HepG2 (cell line): ENCODE measurements at regions not wholly inside any gene's neighbourhood (a gene's known extent, or its start where the extent isn't known, plus 50 kb on each side); places are given as distances from the start of the nearest gene placed in this dataset.
A peak's percentile ranks its signal among the peaks of the same experiment; 100 is the strongest.

Experiments used
- ATF2 ChIP-seq: sonication (generic); formaldehyde crosslinking; IDR thresholded peaks from 2 replicates; pipeline ENCODE4 v1.4.0; 2020; ENCODE audit warnings: missing genetic modification reagents
- CBX1 ChIP-seq: IDR thresholded peaks from one replicate; pipeline ENCODE4 v1.6.1; 2016; ENCODE audit warnings: antibody characterized with exemption, low read depth
- ELF3 ChIP-seq: IDR thresholded peaks from 2 replicates; pipeline ENCODE4 v1.6.1; 2016; ENCODE audit warnings: missing genetic modification reagents, missing compliant biosample characterization
- FOSL2 ChIP-seq: sonication (generic); formaldehyde crosslinking; IDR thresholded peaks from 2 replicates; pipeline ENCODE4 v1.4.0; 2020; ENCODE audit warnings: missing genetic modification reagents
- HDAC6 ChIP-seq: fragments of 200-600 bp; sonication (generic); IDR thresholded peaks from 2 replicates; pipeline ENCODE4 v1.7.0; 2017; ENCODE audit warnings: mild to moderate bottlenecking, antibody characterized with exemption, low read length, low read depth
- HNF4A ChIP-seq: sonication (generic); formaldehyde crosslinking; IDR thresholded peaks from 2 replicates; pipeline ENCODE4 v1.4.0; 2020; ENCODE audit warnings: missing genetic modification reagents
- KDM1A ChIP-seq: IDR thresholded peaks from 2 replicates; pipeline ENCODE4 v1.6.1; 2016; ENCODE audit warnings: missing compliant biosample characterization
- KMT2A ChIP-seq: sonication (generic); formaldehyde crosslinking; IDR thresholded peaks from 2 replicates; pipeline ENCODE4 v1.4.0; 2020; ENCODE audit warnings: missing genetic modification reagents
- MED1 ChIP-seq: sonication (generic); formaldehyde crosslinking; IDR thresholded peaks from 2 replicates; pipeline ENCODE4 v1.4.0; 2020; ENCODE audit warnings: missing genetic modification reagents
- MEF2D ChIP-seq: sonication (generic); formaldehyde crosslinking; IDR thresholded peaks from 2 replicates; pipeline ENCODE4 v1.5.1; 2020; ENCODE audit warnings: mild to moderate bottlenecking, missing genetic modification reagents
- NAIF1 ChIP-seq: sonication (generic); formaldehyde crosslinking; IDR thresholded peaks from 2 replicates; pipeline ENCODE4 v1.5.0; 2020; ENCODE audit warnings: mild to moderate bottlenecking, missing genetic modification reagents, borderline replicate concordance
- NBN ChIP-seq: fragments of 450-650 bp; conservative IDR thresholded peaks from 2 replicates; pipeline ENCODE4 v1.6.1; 2017
- PAX8 ChIP-seq: sonication (generic); formaldehyde crosslinking; IDR thresholded peaks from 2 replicates; pipeline ENCODE4 v1.8.0; 2022; ENCODE audit warnings: mild to moderate bottlenecking, missing genetic modification reagents, borderline replicate concordance
- SOX6 ChIP-seq, 2 experiments: fragments of 450-650 bp in 1 of 2; sonication (generic) in 1 of 2; formaldehyde crosslinking in 1 of 2; IDR thresholded peaks; 2 replicates each; pipeline versions ENCODE4 v1.4.0 to v1.6.1; 2017 to 2020; ENCODE audit warnings: antibody characterized with exemption in 1 of 2, mild to moderate bottlenecking in 1 of 2, missing genetic modification reagents in 1 of 2
- SRY ChIP-seq: sonication (generic); formaldehyde crosslinking; IDR thresholded peaks from 2 replicates; pipeline ENCODE4 v1.8.0; 2022; ENCODE audit warnings: mild to moderate bottlenecking, missing genetic modification reagents
- TCF7L2 ChIP-seq: IDR thresholded peaks from 2 replicates; pipeline ENCODE4 v1.6.1; 2011; ENCODE audit warnings: mild to moderate bottlenecking, low read depth, low read length, moderate library complexity
- TFE3 ChIP-seq: IDR thresholded peaks from 2 replicates; pipeline ENCODE4 v1.6.1; 2016
- ZFP36L1 ChIP-seq: sonication (generic); formaldehyde crosslinking; IDR thresholded peaks from 2 replicates; pipeline ENCODE4 v1.8.0; 2022; ENCODE audit warnings: mild to moderate bottlenecking, missing genetic modification reagents, moderate library complexity
- ZFX ChIP-seq: sonication (generic); formaldehyde crosslinking; IDR thresholded peaks from 2 replicates; pipeline ENCODE4 v1.4.0; 2020; ENCODE audit warnings: mild to moderate bottlenecking, low read depth, missing genetic modification reagents, moderate library complexity
- ZMYM4 ChIP-seq: sonication (generic); formaldehyde crosslinking; IDR thresholded peaks from 2 replicates; pipeline ENCODE4 v1.8.1; 2023; ENCODE audit warnings: mild to moderate bottlenecking, missing genetic modification reagents
- ZNF101 ChIP-seq: sonication (generic); formaldehyde crosslinking; IDR thresholded peaks from 2 replicates; pipeline ENCODE4 v1.4.0; 2020; ENCODE audit warnings: mild to moderate bottlenecking, low read depth, missing genetic modification reagents, borderline replicate concordance
- ZNF224 ChIP-seq: sonication (generic); formaldehyde crosslinking; IDR thresholded peaks from 2 replicates; pipeline ENCODE4 v1.5.0; 2020; ENCODE audit warnings: mild to moderate bottlenecking, missing genetic modification reagents
- ZNF432 ChIP-seq: sonication (generic); formaldehyde crosslinking; IDR thresholded peaks from 2 replicates; pipeline ENCODE4 v1.5.0; 2020; ENCODE audit warnings: missing genetic modification reagents, mild to moderate bottlenecking, borderline replicate concordance
- ZNF572 ChIP-seq: sonication (generic); formaldehyde crosslinking; IDR thresholded peaks from 2 replicates; pipeline ENCODE4 v1.5.1; 2020; ENCODE audit warnings: mild to moderate bottlenecking, missing genetic modification reagents
- TF ChIP-seq, protein P1 (sequence below): sonication (generic); formaldehyde crosslinking; IDR thresholded peaks from 2 replicates; pipeline ENCODE4 v1.4.0; 2020; ENCODE audit warnings: missing genetic modification reagents

- TF ChIP-seq TFE3 (CRISPR knock-in tag), result 0 out of 2 replicates have a peak, but pooled peaks have one; percentile 47
- peak; percentile 58 for TF ChIP-seq FOSL2 (CRISPR knock-in tag)
- TF ChIP-seq SRY (CRISPR knock-in tag), result no peak
- TF ChIP-seq CBX1, result no peak
- no peak for TF ChIP-seq TCF7L2
- TF ChIP-seq ZNF432 (CRISPR knock-in tag), result no peak
- TF ChIP-seq MED1 (CRISPR knock-in tag), result peak; percentile 57
- TF ChIP-seq HNF4A (CRISPR knock-in tag), result peak; percentile 31
- TF ChIP-seq MEF2D (CRISPR knock-in tag), result peak; percentile 36; the same call in 1 of the 2 replicates
- no peak for TF ChIP-seq HDAC6
- no peak for TF ChIP-seq NBN
- TF ChIP-seq ZMYM4 (CRISPR knock-in tag), result 0 out of 2 replicates have a peak, but pooled peaks have one; percentile 38
- TF ChIP-seq NAIF1 (CRISPR knock-in tag), result no peak
- no peak for TF ChIP-seq ZFX (CRISPR knock-in tag)
- no peak for TF ChIP-seq SOX6 (IDR thresholded peaks at IDR 0.05)
- TF ChIP-seq SOX6 (CRISPR knock-in tag; IDR thresholded peaks at IDR 0.05), result peak; percentile 64
- no peak for TF ChIP-seq PAX8 (CRISPR knock-in tag)
- TF ChIP-seq ZNF101, result no peak
- no peak for TF ChIP-seq ZNF224 (CRISPR knock-in tag)
- TF ChIP-seq ELF3 (CRISPR knock-in tag), result 0 out of 2 replicates have a peak, but pooled peaks have one; percentile 23
- no peak for TF ChIP-seq KMT2A (CRISPR knock-in tag)
- TF ChIP-seq ZNF572 (CRISPR knock-in tag), result no peak
- TF ChIP-seq, protein P1, sequence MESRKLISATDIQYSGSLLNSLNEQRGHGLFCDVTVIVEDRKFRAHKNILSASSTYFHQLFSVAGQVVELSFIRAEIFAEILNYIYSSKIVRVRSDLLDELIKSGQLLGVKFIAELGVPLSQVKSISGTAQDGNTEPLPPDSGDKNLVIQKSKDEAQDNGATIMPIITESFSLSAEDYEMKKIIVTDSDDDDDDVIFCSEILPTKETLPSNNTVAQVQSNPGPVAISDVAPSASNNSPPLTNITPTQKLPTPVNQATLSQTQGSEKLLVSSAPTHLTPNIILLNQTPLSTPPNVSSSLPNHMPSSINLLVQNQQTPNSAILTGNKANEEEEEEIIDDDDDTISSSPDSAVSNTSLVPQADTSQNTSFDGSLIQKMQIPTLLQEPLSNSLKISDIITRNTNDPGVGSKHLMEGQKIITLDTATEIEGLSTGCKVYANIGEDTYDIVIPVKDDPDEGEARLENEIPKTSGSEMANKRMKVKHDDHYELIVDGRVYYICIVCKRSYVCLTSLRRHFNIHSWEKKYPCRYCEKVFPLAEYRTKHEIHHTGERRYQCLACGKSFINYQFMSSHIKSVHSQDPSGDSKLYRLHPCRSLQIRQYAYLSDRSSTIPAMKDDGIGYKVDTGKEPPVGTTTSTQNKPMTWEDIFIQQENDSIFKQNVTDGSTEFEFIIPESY, result peak; percentile 26; the same call in 1 of the 2 replicates
- TF ChIP-seq ZFP36L1 (CRISPR knock-in tag), result no peak
- no peak for TF ChIP-seq KDM1A
- no peak for TF ChIP-seq ATF2 (CRISPR knock-in tag)
These were observed 69.2 kb upstream of the INCENP start (continued) for GRCh38 chr11:62054484-62055121.
